ENCODE measurements at regions not wholly inside any gene's neighbourhood (a gene's known extent, or its start where the extent isn't known, plus 50 kb on each side); places are given as distances from the start of the nearest gene placed in this dataset.

- Mint-ChIP-seq H3K4me3 (no peak overlapping the region), H3K27me3 (peaks cover 31% of the 10 kb centered on the region), H3K9me3 (no peaks in the 10 kb centered on the region), H3K36me3 (ENCODE audit: low read depth) (no peaks in the 10 kb centered on the region), H3K27ac (no peak overlapping the region), H3K4me1 (no peaks in the 10 kb centered on the region)
- ATAC-seq (replicated peaks) = no peak
These were observed 171.4 kb upstream of the SERPINE2 start for GRCh38 chr2:224210286-224211180.

DNA sequence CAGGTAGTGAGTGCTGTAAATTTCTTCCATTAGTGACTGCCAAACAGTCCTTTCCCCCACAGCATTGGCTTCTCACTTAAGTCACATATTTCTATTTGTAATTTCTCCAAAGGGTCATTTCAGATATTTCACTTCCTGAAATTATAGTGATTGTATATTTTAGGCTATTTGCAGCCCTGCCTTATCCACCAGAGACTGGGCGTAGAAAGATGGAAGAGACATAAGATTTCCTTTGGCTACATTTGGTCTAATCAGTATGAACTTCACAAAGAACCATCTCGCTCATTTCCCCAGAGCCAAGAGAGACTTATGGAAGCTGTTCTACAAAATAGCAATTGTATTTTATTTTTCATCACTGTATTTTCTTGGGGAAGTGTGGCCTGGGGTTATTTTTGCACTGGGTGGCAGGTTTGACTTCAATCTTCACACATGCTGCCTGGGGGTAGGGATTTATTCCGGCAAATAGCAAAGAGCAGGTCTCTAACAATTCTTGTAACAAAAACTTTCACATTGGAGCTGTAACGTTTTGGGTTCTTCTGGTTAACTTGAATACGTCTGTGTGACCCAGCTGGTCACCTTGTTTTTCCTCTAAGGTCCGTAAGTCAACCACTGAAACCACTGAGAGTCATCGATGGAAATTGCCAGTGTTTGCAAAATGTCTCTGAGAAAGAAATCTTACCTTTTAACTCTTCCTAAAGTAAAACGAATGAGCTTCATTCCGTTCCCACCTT is 170.6 kb upstream of the SERPINE2 start:
- ATAC-seq (replicated peaks) = no peak
- Mint-ChIP-seq H3K27ac (no peak overlapping the region), H3K9me3 (no peaks in the 10 kb centered on the region), H3K36me3 (ENCODE audit: low read depth) (no peaks in the 10 kb centered on the region), H3K4me3 (no peak overlapping the region), H3K4me1 (no peaks in the 10 kb centered on the region), H3K27me3 (peaks cover 29% of the 10 kb centered on the region)

GRCh38 chr2:224208443-224208842 is 169.4 kb upstream of the SERPINE2 start:
- ATAC-seq (replicated peaks) = no peak
- H3K27ac Mint-ChIP-seq = no peak overlapping the region
- H3K36me3 Mint-ChIP-seq (ENCODE audit: low read depth) = no peaks in the 10 kb centered on the region
- H3K9me3 Mint-ChIP-seq = no peaks in the 10 kb centered on the region
- H3K4me1 Mint-ChIP-seq = no peaks in the 10 kb centered on the region
- no peak overlapping the region for H3K4me3 Mint-ChIP-seq
- peaks cover 26% of the 10 kb centered on the region for H3K27me3 Mint-ChIP-seq

- Mint-ChIP-seq H3K4me3 (no peak overlapping the region), H3K36me3 (ENCODE audit: low read depth) (no peaks in the 10 kb centered on the region), H3K27me3 (peaks cover 24% of the 10 kb centered on the region), H3K27ac (no peak overlapping the region), H3K4me1 (no peaks in the 10 kb centered on the region), H3K9me3 (no peaks in the 10 kb centered on the region)
- no peak for ATAC-seq (replicated peaks)
These were observed 168.9 kb upstream of the SERPINE2 start for GRCh38 chr2:224208007-224208406.

DNA sequence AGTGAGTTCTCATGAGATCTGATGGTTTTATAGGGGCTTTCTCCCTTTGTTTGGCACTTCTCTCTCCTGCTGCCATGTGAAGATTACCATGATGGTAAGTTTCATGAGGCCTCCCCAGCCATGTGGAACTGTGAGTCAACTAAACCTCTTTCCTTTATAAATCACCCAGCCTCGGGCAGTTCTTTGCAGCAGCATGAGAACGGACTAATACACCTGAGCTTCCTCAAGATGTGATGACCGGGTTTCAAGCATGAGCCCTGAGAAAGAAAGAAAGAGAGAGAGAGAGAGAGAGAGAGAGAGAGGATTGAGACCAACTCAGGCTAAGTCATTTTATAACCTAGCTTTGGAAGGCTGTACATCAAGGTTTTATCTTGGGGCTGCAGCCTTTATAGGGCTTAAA is 167.7 kb upstream of the SERPINE2 start:
- Mint-ChIP-seq H3K27ac (no peak overlapping the region), H3K9me3 (no peaks in the 10 kb centered on the region), H3K4me1 (no peaks in the 10 kb centered on the region), H3K27me3 (peaks cover 24% of the 10 kb centered on the region), H3K36me3 (ENCODE audit: low read depth) (no peaks in the 10 kb centered on the region), H3K4me3 (no peak overlapping the region)
- ATAC-seq (replicated peaks) = no peak

- no peak for ATAC-seq (replicated peaks)
- Mint-ChIP-seq H3K4me3 (no peak overlapping the region), H3K9me3 (no peaks in the 10 kb centered on the region), H3K27ac (no peak overlapping the region), H3K4me1 (no peaks in the 10 kb centered on the region), H3K36me3 (ENCODE audit: low read depth) (no peaks in the 10 kb centered on the region), H3K27me3 (peaks cover 13% of the 10 kb centered on the region)
These were observed 163.3 kb upstream of the SERPINE2 start for GRCh38 chr2:224202281-224202865.

- ATAC-seq (replicated peaks) = no peak
- Mint-ChIP-seq H3K4me3 (no peak overlapping the region), H3K27ac (no peak overlapping the region), H3K9me3 (peaks cover 7% of the 10 kb centered on the region), H3K36me3 (ENCODE audit: low read depth) (no peaks in the 10 kb centered on the region), H3K4me1 (no peaks in the 10 kb centered on the region), H3K27me3 (peaks cover 7% of the 10 kb centered on the region)
These were observed 159.3 kb upstream of the SERPINE2 start for GRCh38 chr2:224198436-224198835.

DNA sequence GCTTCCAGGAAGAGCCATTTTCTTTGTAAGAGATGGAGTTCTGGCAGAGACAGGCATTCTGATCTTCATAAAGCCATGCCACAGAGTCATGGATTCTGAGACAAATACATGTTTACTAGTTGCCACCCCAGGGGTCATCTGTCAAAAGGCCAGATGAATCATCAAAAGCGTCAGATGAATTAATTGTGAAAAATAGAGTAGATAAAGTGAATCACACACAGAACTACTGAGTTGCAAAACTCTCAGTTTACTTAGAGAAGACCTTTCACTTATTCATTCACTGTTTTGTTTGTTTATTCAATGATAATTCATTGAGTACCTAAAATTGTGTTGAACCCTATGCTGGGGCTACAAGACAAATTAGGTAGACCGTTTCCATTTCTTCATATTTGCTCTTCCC is 157.7 kb upstream of the SERPINE2 start:
- Mint-ChIP-seq H3K36me3 (ENCODE audit: low read depth) (no peaks in the 10 kb centered on the region), H3K27ac (no peak overlapping the region), H3K4me3 (no peak overlapping the region), H3K27me3 (peaks cover 7% of the 10 kb centered on the region), H3K4me1 (no peaks in the 10 kb centered on the region), H3K9me3 (peaks cover 7% of the 10 kb centered on the region)
- no peak for ATAC-seq (replicated peaks)

DNA sequence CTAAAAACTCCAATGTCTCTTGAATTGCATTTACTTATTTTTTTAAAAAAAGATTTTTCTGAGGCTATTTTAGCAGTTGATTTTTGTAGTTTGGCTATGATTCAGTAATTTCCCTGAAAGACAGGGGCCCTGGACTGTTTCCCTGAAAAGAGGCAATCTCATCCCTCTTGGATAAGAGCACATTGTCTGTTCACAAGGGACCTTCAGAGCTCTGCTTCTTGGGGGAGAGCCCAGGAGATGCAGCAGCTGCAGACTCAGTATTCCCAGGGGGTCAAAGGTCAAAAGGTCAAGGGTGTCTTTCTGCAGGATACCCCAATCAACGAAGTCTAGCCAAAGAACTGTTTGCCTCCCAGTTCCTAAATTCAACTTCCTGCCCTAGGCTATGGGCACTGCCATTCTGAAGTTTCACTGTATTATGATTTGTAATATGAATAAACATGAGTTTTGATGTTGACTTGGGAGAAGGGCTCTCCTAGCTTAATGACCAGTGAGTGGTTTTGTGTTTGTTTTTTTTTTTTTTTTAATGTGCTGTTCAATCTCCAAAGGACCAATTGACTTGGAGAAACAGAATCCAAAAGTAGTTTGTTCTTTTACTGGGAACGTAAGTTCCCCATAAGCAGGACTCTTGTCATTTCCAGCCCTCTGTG is 157.0 kb upstream of the SERPINE2 start:
- ATAC-seq (replicated peaks) = no peak
- Mint-ChIP-seq H3K4me1 (no peaks in the 10 kb centered on the region), H3K9me3 (peaks cover 7% of the 10 kb centered on the region), H3K27ac (no peak overlapping the region), H3K27me3 (peaks cover 7% of the 10 kb centered on the region), H3K4me3 (no peak overlapping the region), H3K36me3 (ENCODE audit: low read depth) (no peaks in the 10 kb centered on the region)

DNA sequence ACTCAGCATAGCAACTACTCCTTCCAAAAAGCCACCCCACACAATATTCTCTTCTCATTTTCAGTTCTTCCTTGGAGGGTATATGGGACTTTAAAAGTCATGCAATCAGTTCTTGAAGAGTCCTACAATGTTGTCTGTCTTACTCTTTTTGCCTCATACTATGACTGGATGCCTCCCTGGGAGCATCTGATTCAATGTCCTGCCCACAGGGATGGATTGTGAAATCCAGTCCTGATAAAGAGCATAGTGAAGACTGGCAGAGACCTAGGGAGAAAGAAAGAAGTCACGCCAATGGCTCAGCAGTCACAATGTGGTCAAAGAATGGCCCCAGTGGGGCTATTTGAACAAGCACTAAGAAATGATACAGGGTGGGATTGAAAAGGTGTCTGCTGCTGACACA is 155.1 kb upstream of the SERPINE2 start:
- ATAC-seq (replicated peaks) = no peak
- H3K9me3 Mint-ChIP-seq = peaks cover 7% of the 10 kb centered on the region
- no peaks in the 10 kb centered on the region for H3K36me3 Mint-ChIP-seq (ENCODE audit: low read depth)
- no peak overlapping the region for H3K27ac Mint-ChIP-seq
- H3K4me3 Mint-ChIP-seq = no peak overlapping the region
- peaks cover 7% of the 10 kb centered on the region for H3K27me3 Mint-ChIP-seq
- no peaks in the 10 kb centered on the region for H3K4me1 Mint-ChIP-seq

DNA sequence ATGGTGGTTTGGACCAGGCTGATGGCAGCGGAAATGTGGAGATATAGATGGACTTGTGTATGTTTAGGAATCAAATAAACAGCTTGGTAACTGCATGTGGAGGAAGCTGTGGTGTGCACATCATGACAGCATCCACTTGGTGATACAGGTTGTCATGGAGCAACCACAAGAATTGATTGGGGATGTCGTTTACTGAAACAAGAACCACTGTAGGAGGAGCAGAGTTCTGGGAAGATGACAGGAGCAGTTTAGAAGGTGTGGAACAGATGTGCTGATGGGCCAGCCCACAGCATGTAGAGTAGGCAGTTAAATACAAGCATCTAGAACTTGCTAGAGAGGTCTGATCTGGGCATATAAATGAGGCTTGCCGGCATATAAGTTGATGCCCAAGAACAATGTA is 152.4 kb upstream of the SERPINE2 start:
- Mint-ChIP-seq H3K27ac (no peak overlapping the region), H3K4me3 (no peak overlapping the region), H3K36me3 (ENCODE audit: low read depth) (no peaks in the 10 kb centered on the region), H3K9me3 (peaks cover 7% of the 10 kb centered on the region), H3K27me3 (peaks cover 10% of the 10 kb centered on the region), H3K4me1 (no peaks in the 10 kb centered on the region)
- ATAC-seq (replicated peaks) = no peak

DNA sequence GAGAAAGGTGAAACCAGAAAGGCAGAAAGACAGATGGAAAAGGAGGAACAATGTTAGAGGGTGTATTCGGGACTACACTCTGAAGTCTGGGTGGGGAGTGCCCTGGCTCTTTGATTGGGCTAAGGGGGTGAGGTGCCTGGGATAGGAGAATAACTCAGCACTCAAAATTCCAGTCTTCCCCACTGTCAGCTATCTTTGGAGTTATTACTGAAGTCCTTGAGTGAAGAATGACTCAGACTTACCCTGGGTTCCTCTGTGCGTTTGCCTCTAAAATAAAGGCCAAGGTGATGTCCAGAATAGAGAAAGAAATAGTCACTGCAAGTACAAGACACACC is 151.8 kb upstream of the SERPINE2 start:
- peaks cover 13% of the 10 kb centered on the region for H3K27me3 Mint-ChIP-seq
- no peak overlapping the region for H3K27ac Mint-ChIP-seq
- no peak overlapping the region for H3K4me3 Mint-ChIP-seq

DNA sequence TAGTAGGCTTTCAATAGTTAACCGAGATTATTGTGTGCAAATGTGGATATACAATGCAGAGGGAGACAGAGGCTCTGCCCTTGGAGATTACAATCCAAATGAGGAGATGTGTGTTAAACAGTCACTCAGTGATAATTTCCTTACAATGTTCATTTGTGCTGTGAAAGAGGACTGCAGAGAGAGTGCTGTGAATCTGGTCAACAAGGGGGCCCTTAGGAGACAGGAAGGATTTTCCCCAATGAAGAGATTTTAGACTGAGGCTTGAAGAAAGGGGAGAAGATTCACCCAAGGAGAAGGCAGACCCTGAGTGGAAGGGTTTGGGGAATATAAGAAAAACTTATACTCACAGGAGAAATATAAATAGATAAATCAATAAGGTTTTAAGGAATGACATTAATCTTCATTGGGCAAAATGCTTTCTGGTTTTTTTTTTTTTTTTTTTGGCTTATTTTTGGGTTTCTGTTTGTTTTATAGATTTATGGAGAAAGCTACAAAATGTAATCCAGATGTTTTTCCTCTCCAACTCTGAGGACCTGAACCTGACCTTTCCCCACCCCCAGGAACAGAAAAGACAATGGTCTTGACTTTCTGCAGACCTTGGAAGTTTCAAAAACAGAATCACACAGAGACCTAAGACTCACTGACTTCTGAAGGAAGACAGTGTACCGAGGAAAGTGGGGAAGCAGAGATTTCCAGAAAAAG is 151.3 kb upstream of the SERPINE2 start:
- Mint-ChIP-seq H3K4me3 (no peak overlapping the region), H3K36me3 (ENCODE audit: low read depth) (no peaks in the 10 kb centered on the region), H3K4me1 (no peaks in the 10 kb centered on the region), H3K9me3 (peaks cover 7% of the 10 kb centered on the region), H3K27ac (no peak overlapping the region), H3K27me3 (peaks cover 13% of the 10 kb centered on the region)
- no peak for ATAC-seq (replicated peaks)

More for the DNA sequence above, 151.8 kb upstream of the SERPINE2 start:
- ATAC-seq (replicated peaks) = no peak
- peaks cover 7% of the 10 kb centered on the region for H3K9me3 Mint-ChIP-seq
- H3K4me1 Mint-ChIP-seq = no peaks in the 10 kb centered on the region
- no peaks in the 10 kb centered on the region for H3K36me3 Mint-ChIP-seq (ENCODE audit: low read depth)

GRCh38 chr2:224187220-224187619 is 148.1 kb upstream of the SERPINE2 start:
- Mint-ChIP-seq H3K27ac (no peak overlapping the region), H3K4me1 (no peaks in the 10 kb centered on the region), H3K36me3 (ENCODE audit: low read depth) (no peaks in the 10 kb centered on the region), H3K9me3 (no peaks in the 10 kb centered on the region), H3K4me3 (no peak overlapping the region), H3K27me3 (peaks cover 6% of the 10 kb centered on the region)
- no peak for ATAC-seq (replicated peaks)

All from activated T-helper 17 cell treated with anti-CD3 and anti-CD28 coated beads, Interleukin-2, amount 50 U/mL, for 72 hours (primary cell).